GM18526 (cell line): ENCODE measurements at regions not wholly inside any gene's neighbourhood (a gene's known extent, or its start where the extent isn't known, plus 50 kb on each side); places are given as distances from the start of the nearest gene placed in this dataset.

ENCODE experiments used
- POLR2A ChIP-seq: IDR thresholded peaks from 3 replicates; pipeline ENCODE4 v1.6.1; 2011; ENCODE audit not compliant: insufficient read length; ENCODE audit errors: extremely low read depth

DNA sequence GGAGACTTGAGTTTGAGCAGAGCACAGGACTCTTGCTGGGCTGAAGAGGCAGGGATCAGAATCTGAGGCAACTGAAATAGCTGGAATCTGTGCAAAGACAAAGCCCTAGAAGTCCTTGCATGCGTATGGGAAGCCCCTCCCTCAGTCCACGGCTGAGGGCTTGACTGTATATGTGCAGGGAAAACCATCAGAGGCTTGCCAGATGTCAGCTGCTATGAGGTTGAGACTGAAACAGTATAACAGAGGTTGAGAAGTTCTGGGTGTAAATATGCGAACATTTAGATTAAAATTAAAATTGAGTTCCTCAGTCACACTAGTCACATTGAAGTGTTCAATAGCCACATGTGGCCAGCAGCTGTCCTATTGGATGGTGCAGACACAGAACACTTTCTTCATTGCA, 108.8 kb upstream of the NEDD9 start:
- TF ChIP-seq POLR2A = no peak

DNA sequence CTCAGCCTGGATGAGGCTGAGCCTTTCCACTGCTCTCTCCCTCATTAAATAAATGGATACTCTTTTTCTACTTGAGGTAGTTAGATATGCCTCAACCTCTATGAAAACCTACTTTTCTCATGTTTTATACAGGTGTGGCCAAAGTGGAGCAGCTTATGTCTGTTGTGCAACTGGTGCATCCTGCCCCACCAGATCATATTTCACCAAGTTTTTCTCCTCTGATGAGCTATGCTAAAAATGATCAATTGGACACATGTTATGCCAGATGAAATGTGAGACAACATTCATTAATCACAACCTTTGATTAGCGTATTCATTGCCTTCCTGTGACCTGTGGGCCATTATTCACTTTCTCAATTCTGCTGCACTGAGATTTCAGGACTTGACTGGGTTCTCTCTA, 106.9 kb upstream of the NEDD9 start:
- TF ChIP-seq POLR2A = no peak

DNA sequence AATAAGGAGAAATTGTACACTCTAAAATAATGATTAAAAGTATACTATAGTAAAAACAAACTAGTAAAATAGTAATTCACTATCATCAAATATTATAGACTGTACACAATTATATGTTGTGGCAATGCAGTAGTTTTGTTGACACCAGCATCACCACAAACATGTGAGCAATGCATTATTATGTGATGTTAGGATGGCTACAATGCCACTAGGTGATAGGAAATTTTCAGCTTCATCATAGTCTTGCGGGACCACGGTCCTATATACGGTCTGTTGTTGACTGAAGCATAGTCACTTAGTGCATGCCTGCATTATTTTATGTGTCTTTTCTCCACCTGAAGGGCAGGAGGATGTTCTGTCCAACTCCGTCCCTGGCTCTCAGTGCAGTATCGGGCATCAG, 104.8 kb upstream of the NEDD9 start:
- TF ChIP-seq POLR2A = no peak

DNA sequence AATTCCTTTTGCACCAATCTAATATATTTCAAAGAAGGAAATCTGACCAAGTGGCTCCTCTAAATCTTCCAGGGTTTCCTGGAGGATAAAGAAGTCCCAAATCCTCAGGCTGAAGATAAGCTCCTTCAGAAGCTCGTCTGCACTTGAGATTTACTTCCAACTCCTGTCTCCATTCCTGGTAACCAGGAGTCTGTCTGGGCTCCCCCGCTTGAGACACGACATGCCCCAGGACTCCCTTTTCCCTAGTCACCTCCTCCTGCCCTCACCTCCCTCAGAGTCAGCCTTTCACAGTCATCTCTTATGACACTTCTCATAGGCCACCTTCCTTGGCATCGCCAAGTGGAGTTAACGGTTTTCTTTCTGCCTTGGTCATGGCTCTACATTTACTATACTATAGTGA, 103.4 kb upstream of the NEDD9 start:
- no peak for TF ChIP-seq POLR2A

DNA sequence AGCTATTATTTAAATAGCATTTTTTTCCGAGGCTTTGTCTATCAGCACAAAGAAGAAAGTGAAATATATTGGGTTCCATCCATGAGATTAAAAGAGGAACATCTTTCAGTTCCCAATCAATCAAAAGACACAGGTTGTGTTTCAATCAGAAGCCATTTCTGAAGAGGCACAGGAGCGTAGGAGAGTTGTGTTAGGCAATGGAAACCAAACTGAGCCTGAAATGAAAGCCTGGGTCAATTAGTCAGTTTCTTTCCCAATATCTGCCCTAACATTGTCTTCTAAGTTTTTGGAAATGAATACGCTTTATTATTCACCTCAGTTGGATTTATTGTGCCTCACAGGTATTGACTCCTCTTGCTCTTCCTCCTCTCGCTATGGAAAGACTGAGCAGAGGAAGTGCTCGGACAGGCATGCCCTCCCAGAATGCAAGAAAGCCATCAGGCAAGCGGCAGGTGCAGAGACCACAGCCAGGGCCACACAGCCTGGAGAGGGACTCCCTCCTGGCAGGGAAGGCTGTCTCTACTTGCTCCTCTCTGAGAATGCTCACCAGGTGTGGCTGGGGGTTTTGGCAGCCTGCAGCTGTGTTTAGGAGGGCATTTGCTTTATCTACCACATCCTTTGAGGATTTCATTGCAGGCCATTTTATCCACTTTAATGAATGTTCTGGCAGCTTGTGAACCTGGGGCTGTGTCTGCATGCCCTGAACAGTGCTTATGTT, 100.8 kb upstream of the NEDD9 start:
- no peak for TF ChIP-seq POLR2A

DNA sequence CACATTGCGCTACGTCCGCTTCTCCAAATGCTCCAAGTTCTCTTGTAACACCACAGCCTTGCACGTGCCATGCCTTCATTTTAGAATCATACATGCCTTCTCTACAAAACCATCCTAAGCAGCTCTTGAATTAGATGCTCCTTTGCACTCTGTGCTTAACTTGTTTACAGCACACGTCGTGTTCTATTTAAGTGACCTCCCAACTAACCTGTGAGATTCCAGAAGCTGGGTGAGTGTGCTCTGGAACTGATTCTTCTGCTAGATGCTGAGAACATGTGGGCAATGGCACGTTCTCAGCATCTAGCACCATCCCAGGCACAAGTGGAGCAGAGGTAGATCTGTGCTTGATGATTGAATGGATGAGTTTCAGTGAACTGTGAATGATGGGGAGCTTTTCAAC, 100.0 kb upstream of the NEDD9 start:
- no peak for TF ChIP-seq POLR2A

DNA sequence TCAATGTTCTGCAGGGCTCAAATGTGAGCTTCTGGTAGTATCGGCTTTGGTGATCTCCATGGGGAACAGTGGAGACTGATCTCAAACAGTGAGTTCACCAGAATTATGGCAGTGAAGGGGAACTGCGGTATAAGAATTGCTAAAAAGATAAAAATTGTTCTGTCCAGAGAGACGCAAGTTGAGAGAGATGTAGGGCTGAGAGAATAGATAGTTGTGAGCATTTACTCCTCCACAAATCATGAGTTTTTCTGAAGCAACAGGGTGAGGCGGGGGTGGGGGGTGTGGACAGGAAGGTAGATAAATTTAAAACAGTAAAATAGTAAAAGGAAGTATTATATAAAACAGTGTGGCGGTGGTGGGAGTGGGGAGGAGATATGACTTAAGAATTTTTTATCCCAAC, 98.6 kb upstream of the NEDD9 start:
- no peak for TF ChIP-seq POLR2A

DNA sequence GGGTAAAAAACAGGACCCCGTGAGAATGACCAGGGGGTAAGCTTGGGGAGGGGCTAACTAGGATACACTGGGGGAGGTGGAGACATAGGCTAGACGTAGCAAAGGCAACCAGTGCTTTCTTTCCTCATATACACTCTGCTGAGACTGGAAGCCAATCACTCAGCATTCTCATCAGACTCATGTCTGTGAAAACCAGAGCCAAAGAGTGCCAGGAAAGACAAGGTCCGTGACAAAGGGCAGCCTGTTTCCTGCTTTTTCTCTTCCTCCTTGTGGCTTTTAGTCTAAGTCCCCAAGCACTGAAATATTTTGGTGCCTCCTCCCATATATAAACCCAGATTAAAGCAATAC, 97.9 kb upstream of the NEDD9 start:
- TF ChIP-seq POLR2A = no peak

- TF ChIP-seq POLR2A = no peak
Measured at GRCh38 chr6:11329726-11330412, 97.4 kb upstream of the NEDD9 start.

- no peak for TF ChIP-seq POLR2A
Measured at GRCh38 chr6:11328613-11329247, 96.3 kb upstream of the NEDD9 start.

- TF ChIP-seq POLR2A = no peak
Measured at GRCh38 chr6:11327961-11328360, 95.5 kb upstream of the NEDD9 start.

DNA sequence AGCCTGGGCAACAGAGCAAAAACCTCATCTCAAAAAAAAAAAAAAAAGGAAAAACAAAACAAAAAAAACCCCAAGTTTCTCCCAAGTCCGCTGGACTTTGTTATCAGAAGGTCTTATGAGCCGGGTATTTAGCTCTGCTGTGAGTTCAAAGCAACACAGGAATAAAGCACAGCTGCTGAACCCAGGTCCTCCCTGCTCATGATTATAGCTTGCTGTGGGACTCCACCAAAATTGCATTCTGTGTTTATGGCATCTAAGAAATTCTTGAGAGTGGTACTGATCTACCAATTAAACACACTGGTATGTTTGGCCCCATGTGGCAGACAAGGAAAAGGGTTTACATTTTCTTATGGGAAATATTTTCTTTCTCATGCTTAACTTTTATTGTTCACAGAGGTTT, 93.6 kb upstream of the NEDD9 start:
- no peak for TF ChIP-seq POLR2A

DNA sequence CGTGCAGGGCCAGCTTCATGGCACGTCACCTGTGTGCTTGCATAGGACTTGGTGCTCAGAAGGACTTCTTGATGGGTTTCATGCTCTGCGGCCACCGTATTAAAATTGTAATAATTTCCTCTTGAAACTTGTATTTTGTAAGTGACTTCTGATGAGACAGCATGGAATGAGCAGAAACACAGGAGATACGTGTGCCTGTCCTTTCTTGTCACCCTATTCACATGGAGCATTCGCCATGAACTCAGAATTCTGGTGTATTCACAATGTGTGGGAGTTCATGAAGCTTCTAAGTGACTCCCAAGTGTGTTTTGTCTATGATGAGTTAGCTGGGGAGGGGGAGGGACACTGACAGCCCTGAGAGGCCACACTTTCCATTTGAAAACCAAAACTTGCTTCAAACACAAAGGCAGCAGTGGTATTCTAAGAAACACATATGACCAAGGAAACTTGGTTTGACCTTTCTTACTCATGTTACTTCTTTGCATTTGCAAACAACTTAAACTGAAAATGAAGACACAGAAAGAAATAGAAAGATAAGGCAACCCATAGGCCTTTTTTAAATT, 92.1 kb upstream of the NEDD9 start:
- no peak for TF ChIP-seq POLR2A

DNA sequence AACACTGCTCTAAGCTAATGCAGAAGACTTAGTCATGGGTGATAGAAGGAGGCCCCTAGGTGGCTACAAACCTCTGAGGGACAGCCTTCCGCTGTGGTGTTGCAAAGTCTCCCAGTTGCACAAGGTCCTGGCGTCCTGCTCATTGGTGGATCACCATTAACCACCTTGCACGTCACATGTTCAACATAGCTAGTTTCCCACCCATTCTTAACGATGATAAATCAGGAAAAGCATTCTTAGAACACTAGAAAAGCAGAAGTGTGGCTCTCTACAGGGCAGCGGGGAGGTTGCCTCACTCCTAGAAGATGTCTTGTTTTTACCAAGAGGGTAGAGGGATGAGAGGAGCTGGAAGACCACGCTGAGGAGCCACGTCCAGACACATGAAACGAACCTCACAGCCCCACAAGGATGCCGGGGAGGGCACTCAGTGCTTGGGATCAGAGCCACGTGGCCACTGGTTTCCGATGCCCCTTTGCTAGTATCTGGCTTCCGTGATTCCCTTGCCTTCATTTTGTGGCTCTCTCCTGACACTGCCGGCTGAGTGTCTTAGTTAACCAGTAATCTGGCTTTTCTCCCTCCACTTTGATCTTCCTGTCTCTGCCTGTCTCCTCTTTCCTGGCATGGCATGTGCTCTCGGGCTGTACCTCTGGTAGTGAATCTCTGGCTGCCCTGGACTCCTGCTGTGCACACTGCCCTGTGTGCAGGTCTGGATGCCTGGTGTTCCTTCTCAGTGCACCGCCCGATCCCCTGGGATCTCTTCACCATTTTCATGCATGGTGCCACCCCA, 91.4 kb upstream of the NEDD9 start:
- TF ChIP-seq POLR2A = no peak

GRCh38 chr6:11322252-11322885, 89.9 kb upstream of the NEDD9 start:
- no peak for TF ChIP-seq POLR2A

DNA sequence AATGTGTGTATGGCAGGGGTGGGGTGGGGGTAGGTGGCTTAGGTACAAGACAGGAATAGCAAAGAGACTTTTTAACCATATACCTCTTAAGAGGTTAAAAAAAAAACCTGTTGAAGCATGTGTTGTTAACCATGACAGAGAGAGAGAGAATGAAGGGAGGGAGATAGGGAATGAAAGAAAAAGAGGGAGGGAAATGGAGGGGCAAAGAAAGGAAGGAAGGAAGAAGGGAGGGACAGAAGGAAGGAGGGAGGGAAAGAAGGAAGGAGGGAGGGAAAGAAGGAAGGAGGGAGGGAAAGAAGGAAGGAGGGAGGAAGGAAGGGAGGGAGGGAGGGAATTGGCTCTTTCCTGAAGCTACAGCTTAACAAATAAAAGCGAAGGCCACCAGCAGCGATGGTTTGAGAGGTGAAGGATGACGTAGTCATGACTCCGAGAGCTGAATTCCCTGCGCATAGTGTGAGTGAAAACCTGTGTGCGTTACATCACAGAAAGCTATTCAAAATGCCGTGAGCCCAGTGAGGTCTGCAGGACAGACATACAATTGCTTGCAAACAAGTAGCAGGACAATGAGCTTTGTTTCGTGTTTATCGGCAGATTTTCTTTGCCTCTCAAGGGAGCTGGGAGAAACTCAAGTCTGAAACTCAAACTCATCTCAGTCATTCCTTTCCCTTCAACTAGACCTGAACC, 88.6 kb upstream of the NEDD9 start:
- TF ChIP-seq POLR2A = no peak
